Kidney epithelial cell (primary cell): ENCODE measurements at regions not wholly inside any gene's neighbourhood (a gene's known extent, or its start where the extent isn't known, plus 50 kb on each side); places are given as distances from the start of the nearest gene placed in this dataset.

Experiments
- DNase-seq: peaks from one replicate; pipeline ENCODE4 v3.0.0-alpha.2; 2010; ENCODE audit warnings: low read depth
- H3K27me3 ChIP-seq: 2 replicates; pipeline ENCODE4 v1.6.0; 2011; ENCODE audit warnings: low read length; ENCODE audit not compliant: control insufficient read depth, insufficient read depth
- H3K36me3 ChIP-seq: 2 replicates; pipeline ENCODE4 v1.5.1; 2011; ENCODE audit warnings: low read length; ENCODE audit not compliant: control insufficient read depth, insufficient read depth
- H3K4me3 ChIP-seq: 2 replicates; pipeline ENCODE4 v1.5.1; 2011; ENCODE audit warnings: low read depth, mild to moderate bottlenecking, control low read depth, low read length
- CTCF ChIP-seq: IDR thresholded peaks from 2 replicates; pipeline ENCODE4 v1.5.1; 2011; ENCODE audit warnings: mild to moderate bottlenecking, moderate library complexity, low read length, control low read depth, inconsistent platforms; ENCODE audit not compliant: insufficient read depth, poor library complexity, severe bottlenecking

DNA sequence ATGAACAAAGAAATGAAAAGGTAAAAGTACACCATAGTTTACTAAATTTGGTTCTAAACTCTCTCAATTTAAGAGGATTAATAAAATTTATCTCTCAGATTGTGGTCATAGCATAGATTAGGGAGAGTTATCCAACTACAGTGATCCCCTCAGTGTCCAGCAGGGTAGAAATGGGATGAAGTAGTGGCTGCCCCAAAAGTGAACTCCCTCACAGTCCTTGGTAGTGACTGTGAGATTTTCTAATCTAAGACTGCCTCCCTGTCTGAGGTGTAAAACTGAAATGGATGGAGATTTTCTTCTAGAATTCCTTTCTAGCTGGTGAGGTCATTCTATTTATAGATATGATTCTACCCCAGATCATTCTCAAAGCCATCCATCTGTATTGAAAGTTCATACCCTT, 455.5 kb downstream of the ACTL7B start:
- Histone ChIP-seq H3K36me3 (no peaks in the 10 kb centered on the region), H3K27me3 (no peaks in the 10 kb centered on the region), H3K4me3 (no peak overlapping the region)
- no peak for DNase-seq
- TF ChIP-seq CTCF: no peak

DNA sequence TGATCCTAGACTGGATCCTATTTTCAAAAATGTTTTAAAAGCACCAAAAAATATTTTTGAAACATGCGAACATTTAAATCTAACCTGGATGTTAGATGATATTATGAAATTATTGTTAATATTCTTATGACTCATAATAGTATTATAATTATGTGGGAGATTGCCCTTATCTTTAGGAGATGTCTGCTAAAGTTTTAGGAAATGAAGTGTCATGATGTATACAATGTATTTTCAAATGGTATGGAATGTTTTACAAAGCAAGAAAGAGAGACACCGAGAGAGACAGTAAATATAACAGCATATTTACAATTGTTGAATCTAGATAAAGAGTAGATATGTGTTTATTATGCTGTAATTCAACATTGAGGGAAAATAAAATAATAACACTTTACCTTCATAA, 455.9 kb downstream of the ACTL7B start:
- no peaks in the 10 kb centered on the region for H3K27me3 ChIP-seq
- TF ChIP-seq CTCF: no peak

DNA sequence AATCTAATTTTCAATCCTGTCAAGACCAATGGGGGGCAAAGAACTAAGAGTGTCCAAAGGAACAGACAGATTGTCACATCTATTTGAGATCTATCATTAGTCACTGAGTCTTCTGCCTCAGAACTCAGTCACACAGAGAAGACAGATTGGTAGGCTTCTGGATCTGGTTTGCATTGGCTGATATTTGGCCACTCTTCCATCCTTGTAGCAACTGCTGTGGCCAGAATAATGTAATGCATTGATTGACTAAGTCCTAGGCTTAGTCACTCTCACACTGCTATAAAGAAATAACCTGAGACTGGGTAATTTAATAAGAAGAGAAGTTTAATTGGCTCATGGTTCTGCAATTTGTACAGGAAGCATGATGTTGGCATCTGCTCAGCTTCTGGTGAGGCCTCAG, 458.5 kb downstream of the ACTL7B start:
- H3K4me3 ChIP-seq: no peak overlapping the region
- DNase-seq: no peak
- TF ChIP-seq CTCF: no peak

More for the DNA sequence above, 455.9 kb downstream of the ACTL7B start:
- DNase-seq: no peak
- H3K4me3 ChIP-seq: no peak overlapping the region
- no peaks in the 10 kb centered on the region for H3K36me3 ChIP-seq

DNA sequence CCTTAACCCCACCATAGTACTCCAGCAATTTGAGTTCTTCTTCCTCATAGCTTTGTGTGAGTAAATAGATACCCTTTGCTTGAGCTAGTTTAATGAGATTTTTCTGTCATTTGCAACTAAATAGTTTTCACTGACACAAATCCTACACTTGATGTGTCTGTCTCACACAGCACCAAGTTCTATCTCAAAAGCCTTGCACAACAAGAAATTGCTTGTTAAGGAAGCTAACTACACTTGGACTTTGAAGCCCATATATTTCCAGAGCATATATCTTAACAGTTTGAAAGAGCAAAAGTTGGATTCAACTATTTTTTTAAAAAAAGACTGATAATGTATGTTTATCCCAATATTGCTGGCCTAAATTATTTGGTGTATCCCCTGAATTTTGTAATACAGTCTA, 459.2 kb downstream of the ACTL7B start:
- no peaks in the 10 kb centered on the region for H3K36me3 ChIP-seq
- no peaks in the 10 kb centered on the region for H3K27me3 ChIP-seq
- H3K4me3 ChIP-seq: no peak overlapping the region
- no peak for TF ChIP-seq CTCF
- DNase-seq: no peak

More for the DNA sequence above, 458.5 kb downstream of the ACTL7B start:
- H3K36me3 ChIP-seq: no peaks in the 10 kb centered on the region
- H3K27me3 ChIP-seq: no peaks in the 10 kb centered on the region

- no peak for TF ChIP-seq CTCF
- H3K27me3 ChIP-seq: no peaks in the 10 kb centered on the region
- H3K4me3 ChIP-seq: no peak overlapping the region
- H3K36me3 ChIP-seq: no peaks in the 10 kb centered on the region
- DNase-seq: no peak
Observed at GRCh38 chr9:108396193-108396592, 459.6 kb downstream of the ACTL7B start.

DNA sequence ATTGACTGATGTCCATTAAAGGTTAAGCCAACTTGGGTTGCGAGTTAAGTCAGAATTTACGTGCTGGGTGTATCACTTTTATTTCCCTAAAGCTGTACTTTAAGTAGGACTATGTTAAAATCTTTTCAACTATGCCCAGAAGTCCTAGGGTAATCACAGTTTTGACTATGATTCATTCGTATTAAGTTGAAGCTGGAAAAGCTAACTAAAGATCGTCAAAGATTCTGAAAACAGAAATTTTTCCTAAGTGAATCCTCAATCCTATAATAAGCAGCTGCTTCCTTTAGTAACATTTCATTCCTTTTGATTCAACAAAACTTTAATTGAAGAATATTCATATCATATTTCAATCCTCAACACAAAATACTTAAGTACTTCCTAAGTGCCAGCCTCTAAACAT, 460.4 kb downstream of the ACTL7B start:
- DNase-seq: no peak
- Histone ChIP-seq H3K27me3 (no peaks in the 10 kb centered on the region), H3K36me3 (no peaks in the 10 kb centered on the region), H3K4me3 (no peak overlapping the region)
- TF ChIP-seq CTCF: no peak
